ENCODE measurements at regions not wholly inside any gene's neighbourhood (a gene's known extent, or its start where the extent isn't known, plus 50 kb on each side); places are given as distances from the start of the nearest gene placed in this dataset.

GRCh38 chr2:226154610-226155009 lies 645.0 kb downstream of the IRS1 start:
- no peak for TF ChIP-seq POLR2A (IDR thresholded peaks at IDR 0.05; ENCODE audit: low read depth, low read length)
- TF ChIP-seq POLR2AphosphoS5 (IDR thresholded peaks at IDR 0.05; ENCODE audit: low read depth, low read length): no peak
- TF ChIP-seq SPI1 (IDR thresholded peaks at IDR 0.05; ENCODE audit: low read depth, low read length): no peak
- TF ChIP-seq TAF1 (IDR thresholded peaks at IDR 0.05; ENCODE audit: low read depth, low read length): no peak
- no peak for TF ChIP-seq PAX5 (IDR thresholded peaks at IDR 0.05; ENCODE audit: insufficient read depth, low read length, severe bottlenecking)
